GM20000 (cell line): ENCODE measurements at regions not wholly inside any gene's neighbourhood (a gene's known extent, or its start where the extent isn't known, plus 50 kb on each side); places are given as distances from the start of the nearest gene placed in this dataset.

Experiments
- DNase-seq: peaks from one replicate; pipeline ENCODE4 v3.0.0; 2012; ENCODE audit warnings: low spot score
- TF ChIP-seq, protein P1 (sequence below): IDR thresholded peaks from 2 replicates; pipeline ENCODE4 v1.5.1; 2012; ENCODE audit warnings: mild to moderate bottlenecking, control low read depth; ENCODE audit errors: extremely low read depth, missing control alignments

DNA sequence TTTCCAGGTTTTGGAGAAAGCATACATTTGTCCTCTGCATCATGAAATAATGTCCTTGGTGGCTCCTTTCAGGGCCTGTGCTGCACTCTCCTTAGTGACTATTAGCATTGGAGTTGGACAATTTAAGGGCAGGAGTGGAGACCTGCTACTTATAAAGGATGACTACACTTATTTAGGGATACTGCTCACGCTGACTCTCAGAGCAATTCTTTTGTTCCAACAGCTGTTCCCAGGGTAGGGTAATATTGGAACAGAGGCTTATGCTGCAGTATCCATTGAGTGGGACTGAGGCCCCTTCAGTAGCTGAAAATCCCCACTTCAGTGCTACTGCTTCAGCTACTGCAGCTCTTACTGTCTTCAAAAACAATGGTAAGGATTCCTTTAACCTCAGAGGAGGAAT is 84.6 kb downstream of the GPR88 start:
- no peak for DNase-seq
- TF ChIP-seq, protein P1, sequence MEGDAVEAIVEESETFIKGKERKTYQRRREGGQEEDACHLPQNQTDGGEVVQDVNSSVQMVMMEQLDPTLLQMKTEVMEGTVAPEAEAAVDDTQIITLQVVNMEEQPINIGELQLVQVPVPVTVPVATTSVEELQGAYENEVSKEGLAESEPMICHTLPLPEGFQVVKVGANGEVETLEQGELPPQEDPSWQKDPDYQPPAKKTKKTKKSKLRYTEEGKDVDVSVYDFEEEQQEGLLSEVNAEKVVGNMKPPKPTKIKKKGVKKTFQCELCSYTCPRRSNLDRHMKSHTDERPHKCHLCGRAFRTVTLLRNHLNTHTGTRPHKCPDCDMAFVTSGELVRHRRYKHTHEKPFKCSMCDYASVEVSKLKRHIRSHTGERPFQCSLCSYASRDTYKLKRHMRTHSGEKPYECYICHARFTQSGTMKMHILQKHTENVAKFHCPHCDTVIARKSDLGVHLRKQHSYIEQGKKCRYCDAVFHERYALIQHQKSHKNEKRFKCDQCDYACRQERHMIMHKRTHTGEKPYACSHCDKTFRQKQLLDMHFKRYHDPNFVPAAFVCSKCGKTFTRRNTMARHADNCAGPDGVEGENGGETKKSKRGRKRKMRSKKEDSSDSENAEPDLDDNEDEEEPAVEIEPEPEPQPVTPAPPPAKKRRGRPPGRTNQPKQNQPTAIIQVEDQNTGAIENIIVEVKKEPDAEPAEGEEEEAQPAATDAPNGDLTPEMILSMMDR = no peak

DNA sequence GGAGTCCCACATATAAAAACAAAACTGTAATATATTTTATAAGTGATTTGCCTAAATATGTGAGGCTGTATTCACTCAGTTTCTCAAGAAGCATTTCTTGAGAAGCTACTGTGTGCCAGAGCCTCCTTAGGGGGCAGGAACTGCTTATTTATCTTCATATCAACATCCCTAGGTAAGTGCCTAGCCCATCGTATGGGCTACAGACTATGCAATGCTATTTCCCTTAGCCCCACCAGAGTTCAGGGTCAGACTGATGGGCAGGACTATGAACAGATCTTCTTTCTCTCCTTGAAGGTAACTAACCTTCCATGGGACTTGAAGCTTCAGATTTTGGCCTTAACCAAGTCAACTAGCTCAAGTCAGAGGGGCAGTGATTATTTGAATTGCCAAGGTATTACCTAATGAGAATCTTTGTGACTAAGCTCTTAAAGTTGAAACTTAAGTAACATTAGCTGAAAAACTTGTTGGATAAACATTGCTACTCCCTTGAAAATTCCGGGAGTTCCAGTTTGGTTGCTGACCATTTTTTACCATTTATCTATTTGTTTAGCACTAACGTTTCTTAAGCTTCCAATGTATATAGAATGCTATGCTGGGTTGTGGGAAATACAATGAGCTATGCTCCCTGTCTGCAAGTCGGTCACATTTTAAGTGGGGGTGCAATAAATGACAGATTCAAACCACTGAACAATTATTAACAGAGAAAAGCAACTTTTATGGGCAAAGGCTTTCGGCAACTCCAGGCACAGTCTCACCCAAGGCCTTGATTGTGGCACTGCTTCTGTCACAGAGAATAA is 85.2 kb downstream of the GPR88 start:
- DNase-seq = no peak
- TF ChIP-seq, protein P1 = no peak

DNA sequence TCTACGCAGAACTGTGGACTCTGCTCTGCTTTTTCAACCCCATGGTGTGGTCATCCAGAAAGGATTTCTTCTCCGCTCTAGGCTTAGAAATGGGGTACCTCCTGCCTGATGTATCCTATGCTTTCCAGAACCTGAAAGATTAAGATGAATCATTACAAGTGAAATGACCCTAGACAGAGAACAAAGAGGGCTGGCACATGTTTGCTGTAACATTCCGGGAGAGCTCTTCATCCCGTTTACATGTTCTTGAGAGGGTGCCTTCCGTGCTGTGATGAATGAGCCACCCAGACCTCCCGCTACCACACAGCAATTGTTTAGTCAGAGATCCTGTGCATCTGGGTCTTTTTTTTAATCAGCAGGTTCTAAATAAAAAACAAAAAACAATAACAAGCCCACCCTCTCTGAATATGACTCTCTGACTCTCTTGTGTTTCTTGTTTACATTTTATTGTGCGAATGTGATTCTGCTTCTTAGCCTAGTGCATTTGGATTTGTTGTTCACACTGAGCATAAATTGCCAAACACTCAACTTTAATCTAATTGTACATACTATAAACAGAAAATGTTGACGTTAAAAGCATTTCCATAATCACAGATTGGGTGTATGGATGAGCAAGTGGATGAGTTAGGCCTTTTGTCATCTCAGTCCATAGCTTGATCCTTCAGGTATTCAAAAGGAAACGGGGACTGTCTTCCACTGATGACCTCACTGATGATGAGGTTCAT is 87.1 kb downstream of the GPR88 start:
- TF ChIP-seq, protein P1 = no peak
- no peak for DNase-seq

DNA sequence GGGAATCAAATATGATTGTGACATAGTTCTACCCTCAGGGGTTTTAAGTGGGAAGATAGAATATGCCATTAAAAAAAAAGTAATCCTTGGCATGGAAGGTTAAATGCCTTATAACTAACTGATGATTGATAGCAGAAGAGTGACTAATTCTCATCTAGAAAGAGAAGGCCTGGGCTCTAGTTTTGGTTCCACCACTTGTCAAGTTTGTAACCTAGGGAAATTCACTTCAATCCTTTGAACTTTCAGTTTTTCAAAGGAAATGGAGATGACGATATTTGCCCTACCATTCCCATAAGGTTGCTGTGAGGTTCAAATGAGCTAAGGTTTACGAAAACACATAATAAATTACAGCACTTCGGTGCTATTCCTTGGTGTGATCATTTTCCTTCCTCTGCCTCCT is 88.5 kb downstream of the GPR88 start:
- TF ChIP-seq, protein P1 = no peak
- DNase-seq = no peak

DNA sequence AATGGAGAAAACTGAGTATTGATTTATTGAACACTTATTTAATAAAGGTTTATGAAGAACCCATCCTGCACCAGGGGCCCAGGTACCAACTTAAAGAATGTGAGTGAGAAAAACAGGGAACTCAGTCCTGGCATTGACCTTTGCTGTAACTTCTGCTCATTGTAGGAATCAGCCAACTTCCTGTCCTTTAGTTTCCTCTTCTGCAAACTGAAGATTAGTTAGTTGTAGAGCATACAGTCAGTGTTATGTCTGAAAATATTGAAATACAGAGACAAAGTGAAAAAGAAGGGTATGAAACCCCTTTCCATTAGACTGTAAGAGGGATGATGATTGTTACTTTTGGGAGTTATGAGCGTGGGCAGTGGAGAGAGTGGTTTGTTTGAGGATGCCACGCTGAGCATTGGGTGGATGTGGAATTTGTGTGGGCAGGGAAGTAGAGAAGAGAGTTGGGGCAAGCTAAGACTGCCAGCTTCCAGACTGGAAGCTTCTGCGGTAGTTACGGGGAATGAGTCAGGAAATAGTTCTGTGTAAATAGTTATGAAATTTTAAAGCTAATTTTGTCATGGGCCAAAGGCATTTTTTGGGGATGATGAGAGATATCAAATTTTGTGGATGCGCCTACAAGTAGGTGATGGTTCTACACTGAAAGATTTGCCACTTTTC is 89.2 kb downstream of the GPR88 start:
- TF ChIP-seq, protein P1 = no peak
- no peak for DNase-seq

DNA sequence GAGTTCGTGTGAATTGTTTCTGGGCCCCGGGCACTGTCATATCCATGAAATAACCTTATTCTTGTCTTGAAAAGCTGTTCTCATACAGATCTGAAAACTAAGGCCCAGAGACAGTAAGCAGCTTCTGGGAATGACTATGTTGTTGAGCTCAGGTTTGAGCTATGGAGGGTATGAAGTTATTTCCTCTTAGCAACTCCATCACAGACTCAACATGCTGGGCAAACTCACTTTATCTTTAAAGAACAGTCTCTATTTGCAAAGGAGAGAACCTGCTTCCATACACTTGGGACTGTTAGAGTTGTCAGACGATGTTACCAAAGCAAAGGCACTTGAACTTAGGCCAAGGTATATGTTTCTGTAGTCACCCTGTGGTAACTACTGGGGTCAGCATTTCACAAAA is 90.0 kb downstream of the GPR88 start:
- no peak for DNase-seq
- TF ChIP-seq, protein P1 = no peak

DNA sequence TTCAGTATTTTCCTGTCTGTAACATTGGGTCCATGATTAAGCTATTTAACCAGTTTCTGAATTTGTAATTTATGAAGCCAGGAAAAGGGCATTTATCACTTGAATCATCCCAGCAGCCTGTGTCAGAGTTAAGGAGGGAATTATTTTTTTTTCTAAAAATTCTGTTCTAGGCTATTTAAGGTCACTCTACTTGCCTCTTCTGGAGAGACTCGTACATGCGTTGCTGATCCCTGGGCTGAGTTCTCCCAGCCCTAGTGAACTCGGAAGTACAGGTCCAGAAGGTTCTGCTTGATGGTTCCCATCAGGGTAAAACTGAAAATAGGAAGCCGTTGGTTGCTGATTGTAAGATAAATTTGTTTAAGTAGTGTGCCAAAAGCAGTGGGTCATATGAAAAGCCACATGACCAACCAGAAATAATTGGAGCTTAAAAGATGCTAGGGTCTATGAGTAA is 90.7 kb downstream of the GPR88 start:
- DNase-seq = no peak

More for the DNA sequence above, 90.7 kb downstream of the GPR88 start:
- TF ChIP-seq, protein P1 = no peak
